Liver (tissue), 8 donors: ENCODE measurements at regions not wholly inside any gene's neighbourhood (a gene's known extent, or its start where the extent isn't known, plus 50 kb on each side); places are given as distances from the start of the nearest gene placed in this dataset.

Experiments
- DNase-seq: peaks from one replicate; pipeline ENCODE4 v3.0.0-alpha.2; 2017; ENCODE audit warnings: low spot score
- H3K27ac ChIP-seq, 2 donors: one replicate each; pipeline ENCODE4 v1.7.0; 2013; ENCODE audit warnings: inconsistent platforms in 2 of 2, low read length in 2 of 2, control low read depth in 1 of 2, low read depth in 1 of 2, mild to moderate bottlenecking in 1 of 2
- H3K27me3 ChIP-seq, 4 donors: one replicate each; pipeline versions ENCODE4 v1.6.1 to v1.7.0; 2013; ENCODE audit warnings: low read length in 3 of 4, inconsistent platforms in 1 of 4, mild to moderate bottlenecking in 1 of 4, moderate library complexity in 1 of 4; ENCODE audit not compliant: control insufficient read depth in 4 of 4, insufficient read depth in 4 of 4
- H3K36me3 ChIP-seq, 4 donors: one replicate each; pipeline versions ENCODE4 v1.6.1 to v1.7.0; 2013; ENCODE audit warnings: low read length in 3 of 4, mild to moderate bottlenecking in 3 of 4, low read depth in 1 of 4, moderate library complexity in 1 of 4; ENCODE audit not compliant: control insufficient read depth in 4 of 4, insufficient read depth in 3 of 4
- H3K4me1 ChIP-seq, 4 donors: one replicate each; pipeline versions ENCODE4 v1.6.1 to v1.7.0; 2013; ENCODE audit warnings: low read length in 3 of 4, mild to moderate bottlenecking in 3 of 4, moderate library complexity in 1 of 4; ENCODE audit not compliant: control insufficient read depth in 4 of 4, insufficient read depth in 4 of 4
- H3K4me3 ChIP-seq, 3 donors: one replicate each; pipeline versions ENCODE4 v1.6.1 to v1.7.0; 2013; ENCODE audit warnings: low read length in 3 of 3, control low read depth in 1 of 3, low read depth in 1 of 3, mild to moderate bottlenecking in 1 of 3
- H3K9ac ChIP-seq, 2 donors: one replicate each; pipeline ENCODE4 v1.7.0; 2013; ENCODE audit warnings: low read length in 2 of 2, mild to moderate bottlenecking in 2 of 2, moderate library complexity in 2 of 2, control low read depth in 1 of 2, low read depth in 1 of 2
- H3K9me3 ChIP-seq, 4 donors: one replicate each; pipeline versions ENCODE4 v1.6.1 to v1.7.0; 2013; ENCODE audit warnings: low read length in 3 of 4; ENCODE audit not compliant: control insufficient read depth in 4 of 4
- EGR1 ChIP-seq, 2 donors: IDR thresholded peaks; 2 replicates each; pipeline ENCODE4 v1.6.1; 2016 to 2018; ENCODE audit warnings: antibody characterized with exemption in 2 of 2, low read depth in 2 of 2
- FOXA1 ChIP-seq: IDR thresholded peaks from 2 replicates; pipeline ENCODE4 v1.6.1; 2016; ENCODE audit warnings: antibody characterized with exemption
- GABPA ChIP-seq, 2 donors: IDR thresholded peaks in 1 of 2; conservative IDR thresholded peaks in 1 of 2; 2 replicates each; pipeline ENCODE4 v1.6.1; 2016; ENCODE audit warnings: antibody characterized with exemption in 2 of 2, mild to moderate bottlenecking in 1 of 2, moderate library complexity in 1 of 2
- HNF4G ChIP-seq: IDR thresholded peaks from 2 replicates; pipeline ENCODE4 v1.6.1; 2016; ENCODE audit warnings: antibody characterized with exemption
- JUND ChIP-seq, 2 donors: IDR thresholded peaks; 2 replicates each; pipeline ENCODE4 v1.6.1; 2016; ENCODE audit warnings: antibody characterized with exemption in 2 of 2
- NR2F2 ChIP-seq: IDR thresholded peaks from 2 replicates; pipeline ENCODE4 v1.6.1; 2016; ENCODE audit warnings: antibody characterized with exemption
- RAD21 ChIP-seq, 2 donors: IDR thresholded peaks; 2 replicates each; pipeline ENCODE4 v1.6.1; 2016; ENCODE audit warnings: antibody characterized with exemption in 2 of 2, mild to moderate bottlenecking in 2 of 2
- RXRA ChIP-seq, 2 donors: IDR thresholded peaks; 2 replicates each; pipeline ENCODE4 v1.6.1; 2017 to 2018; ENCODE audit warnings: antibody characterized with exemption in 2 of 2, mild to moderate bottlenecking in 1 of 2
- SP1 ChIP-seq: IDR thresholded peaks from 2 replicates; pipeline ENCODE4 v1.6.1; 2018; ENCODE audit warnings: antibody characterized with exemption, mild to moderate bottlenecking
- TAF1 ChIP-seq: conservative IDR thresholded peaks from 2 replicates; pipeline ENCODE4 v1.6.1; 2016; ENCODE audit warnings: antibody characterized with exemption, mild to moderate bottlenecking
- WGBS: extraction: QIAGEN DNeasy Blood & Tissue Kit; methylation state at CpG from one replicate; pipeline ENCODE4 v1.1.7; 2013; 5-methylcytosine and 5-hydroxymethylcytosine counted together
- TF ChIP-seq, protein P1 (sequence below): IDR thresholded peaks from 2 replicates; pipeline ENCODE4 v1.6.1; 2016; ENCODE audit warnings: antibody characterized with exemption, mild to moderate bottlenecking
- TF ChIP-seq, protein P2 (sequence below): fragments of 150-350 bp; IDR thresholded peaks from 2 replicates; pipeline ENCODE4 v1.5.1; 2017; ENCODE audit warnings: improper control_type of control experiment, low read depth, low read length; ENCODE audit not compliant: missing input control
- TF ChIP-seq, protein P3 (sequence below): IDR thresholded peaks from 2 replicates; pipeline ENCODE4 v1.6.1; 2016; ENCODE audit warnings: antibody characterized with exemption
- donor health status: healthy.
- donor health status: healthy.
- donor health status: healthy.
- donor health status: healthy.
- donor health status: healthy.

DNA sequence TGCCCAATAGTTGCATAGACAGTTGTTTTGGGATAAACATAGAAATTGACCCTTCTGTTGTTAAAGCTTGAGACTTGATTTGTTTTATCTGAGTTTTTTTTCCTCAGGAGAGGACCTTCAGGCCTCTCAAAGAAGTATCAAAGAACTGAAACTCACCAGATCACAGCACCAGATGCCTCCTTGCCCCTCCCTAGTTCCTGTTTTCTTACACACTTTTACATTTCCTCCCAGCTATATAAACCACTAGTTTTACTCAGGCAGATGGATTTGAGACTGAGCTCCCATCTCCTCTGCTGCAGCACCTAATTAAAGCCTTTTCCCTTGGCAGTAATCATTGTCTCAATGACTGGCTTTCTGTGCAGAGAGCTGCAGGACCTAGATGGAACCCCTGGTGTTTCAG lies 150.6 kb upstream of the NRG3 start (continued):
- TF ChIP-seq, protein P1, sequence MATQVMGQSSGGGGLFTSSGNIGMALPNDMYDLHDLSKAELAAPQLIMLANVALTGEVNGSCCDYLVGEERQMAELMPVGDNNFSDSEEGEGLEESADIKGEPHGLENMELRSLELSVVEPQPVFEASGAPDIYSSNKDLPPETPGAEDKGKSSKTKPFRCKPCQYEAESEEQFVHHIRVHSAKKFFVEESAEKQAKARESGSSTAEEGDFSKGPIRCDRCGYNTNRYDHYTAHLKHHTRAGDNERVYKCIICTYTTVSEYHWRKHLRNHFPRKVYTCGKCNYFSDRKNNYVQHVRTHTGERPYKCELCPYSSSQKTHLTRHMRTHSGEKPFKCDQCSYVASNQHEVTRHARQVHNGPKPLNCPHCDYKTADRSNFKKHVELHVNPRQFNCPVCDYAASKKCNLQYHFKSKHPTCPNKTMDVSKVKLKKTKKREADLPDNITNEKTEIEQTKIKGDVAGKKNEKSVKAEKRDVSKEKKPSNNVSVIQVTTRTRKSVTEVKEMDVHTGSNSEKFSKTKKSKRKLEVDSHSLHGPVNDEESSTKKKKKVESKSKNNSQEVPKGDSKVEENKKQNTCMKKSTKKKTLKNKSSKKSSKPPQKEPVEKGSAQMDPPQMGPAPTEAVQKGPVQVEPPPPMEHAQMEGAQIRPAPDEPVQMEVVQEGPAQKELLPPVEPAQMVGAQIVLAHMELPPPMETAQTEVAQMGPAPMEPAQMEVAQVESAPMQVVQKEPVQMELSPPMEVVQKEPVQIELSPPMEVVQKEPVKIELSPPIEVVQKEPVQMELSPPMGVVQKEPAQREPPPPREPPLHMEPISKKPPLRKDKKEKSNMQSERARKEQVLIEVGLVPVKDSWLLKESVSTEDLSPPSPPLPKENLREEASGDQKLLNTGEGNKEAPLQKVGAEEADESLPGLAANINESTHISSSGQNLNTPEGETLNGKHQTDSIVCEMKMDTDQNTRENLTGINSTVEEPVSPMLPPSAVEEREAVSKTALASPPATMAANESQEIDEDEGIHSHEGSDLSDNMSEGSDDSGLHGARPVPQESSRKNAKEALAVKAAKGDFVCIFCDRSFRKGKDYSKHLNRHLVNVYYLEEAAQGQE: no peak

DNA sequence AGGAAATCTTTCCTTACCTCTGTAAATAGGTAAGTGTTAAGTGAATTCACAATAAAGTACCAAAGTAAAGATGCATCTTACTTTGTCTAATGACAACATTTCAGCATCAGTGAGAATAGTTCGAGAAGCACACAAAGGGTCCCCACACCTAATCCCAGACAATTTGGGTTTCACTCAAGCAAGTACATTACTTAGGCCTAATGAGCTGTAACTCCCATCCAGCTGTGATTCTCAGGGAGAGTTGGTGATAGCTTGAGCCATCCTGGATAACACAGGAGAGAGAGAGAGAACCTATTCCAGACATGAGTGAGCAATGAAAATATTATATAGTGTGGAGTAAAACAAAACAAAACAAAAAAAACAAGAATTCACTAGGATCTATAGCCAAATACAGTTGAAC lies 149.1 kb upstream of the NRG3 start:
- TF ChIP-seq HNF4G: no peak
- TF ChIP-seq JUND (IDR thresholded peaks at IDR 0.05): no peak
- no peak for TF ChIP-seq FOXA1
- no peak for TF ChIP-seq RAD21 (IDR thresholded peaks at IDR 0.05)
- TF ChIP-seq RXRA (IDR thresholded peaks at IDR 0.05): no peak
- TF ChIP-seq TAF1: no peak
- no peak for TF ChIP-seq SP1
- TF ChIP-seq, protein P1: no peak
- no peak for TF ChIP-seq NR2F2
- TF ChIP-seq, protein P2, sequence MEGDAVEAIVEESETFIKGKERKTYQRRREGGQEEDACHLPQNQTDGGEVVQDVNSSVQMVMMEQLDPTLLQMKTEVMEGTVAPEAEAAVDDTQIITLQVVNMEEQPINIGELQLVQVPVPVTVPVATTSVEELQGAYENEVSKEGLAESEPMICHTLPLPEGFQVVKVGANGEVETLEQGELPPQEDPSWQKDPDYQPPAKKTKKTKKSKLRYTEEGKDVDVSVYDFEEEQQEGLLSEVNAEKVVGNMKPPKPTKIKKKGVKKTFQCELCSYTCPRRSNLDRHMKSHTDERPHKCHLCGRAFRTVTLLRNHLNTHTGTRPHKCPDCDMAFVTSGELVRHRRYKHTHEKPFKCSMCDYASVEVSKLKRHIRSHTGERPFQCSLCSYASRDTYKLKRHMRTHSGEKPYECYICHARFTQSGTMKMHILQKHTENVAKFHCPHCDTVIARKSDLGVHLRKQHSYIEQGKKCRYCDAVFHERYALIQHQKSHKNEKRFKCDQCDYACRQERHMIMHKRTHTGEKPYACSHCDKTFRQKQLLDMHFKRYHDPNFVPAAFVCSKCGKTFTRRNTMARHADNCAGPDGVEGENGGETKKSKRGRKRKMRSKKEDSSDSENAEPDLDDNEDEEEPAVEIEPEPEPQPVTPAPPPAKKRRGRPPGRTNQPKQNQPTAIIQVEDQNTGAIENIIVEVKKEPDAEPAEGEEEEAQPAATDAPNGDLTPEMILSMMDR: no peak
- TF ChIP-seq, protein P3, sequence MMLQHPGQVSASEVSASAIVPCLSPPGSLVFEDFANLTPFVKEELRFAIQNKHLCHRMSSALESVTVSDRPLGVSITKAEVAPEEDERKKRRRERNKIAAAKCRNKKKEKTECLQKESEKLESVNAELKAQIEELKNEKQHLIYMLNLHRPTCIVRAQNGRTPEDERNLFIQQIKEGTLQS: no peak
- no peak for TF ChIP-seq GABPA (IDR thresholded peaks at IDR 0.05 in 1 of 2, conservative IDR thresholded peaks at IDR 0.05 in 1 of 2)
- TF ChIP-seq EGR1 (IDR thresholded peaks at IDR 0.05; ENCODE audit: low read depth in 2 of 2): no peak
- Histone ChIP-seq H3K9me3 (no peaks in the 10 kb centered on the region), H3K27ac (no peak overlapping the region), H3K9ac (no peak overlapping the region), H3K4me1 (no peaks in the 10 kb centered on the region), H3K36me3 (no peaks in the 10 kb centered on the region), H3K4me3 (no peak overlapping the region), H3K27me3 (no peaks in the 10 kb centered on the region)
- 81% methylated on average over 1 of the region's 1 CpG for WGBS
- no peak for DNase-seq
